Muscle of leg (tissue), 3 donors: ENCODE measurements at regions not wholly inside any gene's neighbourhood (a gene's known extent, or its start where the extent isn't known, plus 50 kb on each side); places are given as distances from the start of the nearest gene placed in this dataset.

Source experiments
- DNase-seq: peaks from one replicate; pipeline ENCODE4 v3.0.0; 2013
- H3K27ac ChIP-seq: one replicate; pipeline ENCODE4 v1.5.1; 2013; ENCODE audit warnings: mild to moderate bottlenecking, low read length, control low read depth
- H3K27me3 ChIP-seq: one replicate; pipeline ENCODE4 v1.6.1; 2013; ENCODE audit warnings: low read length; ENCODE audit not compliant: control insufficient read depth, insufficient read depth
- H3K36me3 ChIP-seq: one replicate; pipeline ENCODE4 v1.6.1; 2013; ENCODE audit warnings: low read length; ENCODE audit not compliant: control insufficient read depth, insufficient read depth
- H3K4me1 ChIP-seq: one replicate; pipeline ENCODE4 v1.6.1; 2013; ENCODE audit warnings: low read length; ENCODE audit not compliant: control insufficient read depth, insufficient read depth
- H3K4me3 ChIP-seq: one replicate; pipeline ENCODE4 v1.5.1; 2013; ENCODE audit warnings: low read length, control low read depth
- H3K9me3 ChIP-seq: replicated peaks from 2 replicates; pipeline ENCODE4 v1.6.1; 2013; ENCODE audit warnings: low read depth, low read length; ENCODE audit not compliant: control insufficient read depth
- WGBS: methylation state at CpG from one replicate; pipeline ENCODE4 v1.1.5; 2013; ENCODE audit warnings: missing lambda C conversion rate; ENCODE audit not compliant: insufficient coverage; 5-methylcytosine and 5-hydroxymethylcytosine counted together

DNA sequence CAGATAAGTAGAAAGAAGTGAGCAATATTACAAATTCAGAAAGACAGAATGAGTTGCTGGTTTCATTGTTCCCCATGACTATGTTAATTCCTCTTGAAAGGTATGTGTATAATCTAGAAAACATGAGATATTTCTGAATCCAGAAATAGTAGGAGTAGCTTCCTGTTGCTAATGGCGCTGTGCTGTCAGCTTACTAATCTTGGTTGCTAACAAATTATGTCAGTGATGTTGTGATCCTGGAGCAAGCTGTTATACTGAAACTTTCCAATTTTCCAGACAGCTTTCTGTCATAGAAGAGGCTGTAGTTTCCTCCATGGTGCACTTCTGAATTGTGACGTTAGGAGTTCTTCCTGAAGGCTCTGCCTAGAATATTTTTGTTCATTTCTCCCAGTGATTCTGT, 372.3 kb downstream of the USP25 start:
- Histone ChIP-seq H3K27me3 (no peaks in the 10 kb centered on the region), H3K9me3 (peaks cover 2% of the 10 kb centered on the region), H3K4me1 (no peaks in the 10 kb centered on the region), H3K27ac (no peak overlapping the region), H3K4me3 (no peak overlapping the region), H3K36me3 (no peaks in the 10 kb centered on the region)
- no peak for DNase-seq
- WGBS, result no CpG with 5 or more reads among the region's 2 CpGs

DNA sequence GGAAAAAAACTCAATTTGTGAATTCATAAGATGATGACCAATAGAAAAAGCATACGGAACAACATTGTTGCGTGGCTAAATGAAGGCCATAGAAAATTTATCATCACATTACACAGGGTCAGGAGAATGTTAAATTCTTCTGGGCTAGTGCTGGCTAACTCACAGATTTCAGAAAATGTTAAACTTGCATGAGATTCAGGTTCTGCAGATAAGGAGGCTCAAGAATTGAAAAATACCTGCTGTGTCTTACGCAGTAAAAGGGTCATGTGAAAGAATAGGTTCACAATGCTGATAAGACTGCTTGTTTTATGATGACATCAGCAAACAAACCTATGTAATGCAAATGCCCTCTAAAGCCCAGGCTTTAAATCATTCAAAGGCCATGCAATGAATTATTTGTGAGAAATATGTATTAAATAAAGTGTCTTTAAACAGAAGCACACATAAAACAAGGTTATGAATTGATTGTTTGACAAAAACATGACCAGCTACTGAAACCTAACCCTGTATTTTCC, 378.8 kb downstream of the USP25 start:
- Histone ChIP-seq H3K27ac (no peak overlapping the region), H3K4me1 (no peaks in the 10 kb centered on the region), H3K27me3 (no peaks in the 10 kb centered on the region), H3K4me3 (no peak overlapping the region), H3K9me3 (peaks cover 2% of the 10 kb centered on the region), H3K36me3 (no peaks in the 10 kb centered on the region)
- WGBS, result 80% methylated on average over 1 of the region's 3 CpGs
- DNase-seq, result no peak

DNA sequence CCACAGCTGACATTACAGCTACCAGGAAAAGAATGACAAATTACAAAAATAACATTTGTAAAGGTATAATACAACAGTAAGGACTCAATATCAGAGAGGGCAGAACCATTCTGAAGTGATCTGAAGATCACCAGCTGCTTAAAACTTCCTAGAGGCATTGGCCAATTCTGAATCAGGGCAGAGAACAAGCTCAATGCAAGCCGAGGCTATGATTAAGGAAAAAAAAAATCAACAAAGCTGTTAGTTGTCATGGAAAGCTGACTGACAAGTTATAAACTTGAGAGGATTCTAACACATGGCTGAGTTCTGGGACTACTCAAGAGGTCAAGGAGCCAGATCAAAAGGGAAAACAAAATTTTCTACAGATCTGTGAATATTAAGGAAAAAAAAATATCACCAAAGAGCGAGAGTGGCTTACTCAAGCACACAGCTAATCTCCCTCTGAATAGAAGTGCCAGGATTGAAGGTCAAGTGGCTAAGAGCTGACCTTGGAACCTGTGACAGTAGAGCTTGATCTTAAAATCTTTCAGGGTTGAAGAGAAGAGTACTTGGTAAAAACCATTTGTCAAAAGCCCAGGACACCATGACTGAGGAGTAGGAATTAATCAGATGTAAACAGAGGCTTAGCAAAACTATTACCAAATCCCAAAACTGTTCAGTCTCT, 383.4 kb downstream of the USP25 start:
- H3K9me3 ChIP-seq, result peaks cover 2% of the 10 kb centered on the region
- WGBS, result 70% methylated on average over 1 of the region's 2 CpGs
- H3K27ac ChIP-seq, result no peak overlapping the region
- no peak overlapping the region for H3K4me3 ChIP-seq
- no peak for DNase-seq
- H3K27me3 ChIP-seq, result no peaks in the 10 kb centered on the region
- H3K36me3 ChIP-seq, result no peaks in the 10 kb centered on the region
- H3K4me1 ChIP-seq, result no peaks in the 10 kb centered on the region

DNA sequence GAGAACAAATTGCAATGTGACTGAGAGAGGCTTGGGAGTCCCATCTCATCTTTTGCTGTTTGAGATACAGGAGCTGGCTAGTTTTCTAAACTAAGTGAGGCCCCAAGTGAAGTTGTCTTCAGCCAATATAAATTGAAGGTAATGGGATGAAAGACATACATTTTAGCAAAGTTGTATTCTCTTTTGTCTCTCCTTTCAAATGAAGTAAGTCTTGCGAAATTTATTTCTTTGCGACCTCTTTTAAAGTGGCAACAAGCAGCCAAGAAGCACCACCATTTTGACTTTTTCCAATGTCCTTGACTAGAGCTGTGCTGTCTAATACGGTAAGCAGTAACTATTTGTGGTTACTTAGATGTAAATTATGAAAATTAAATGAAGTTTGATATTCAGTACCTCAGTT, 385.7 kb downstream of the USP25 start:
- H3K9me3 ChIP-seq, result peaks cover 2% of the 10 kb centered on the region
- 92% methylated on average over 2 of the region's 3 CpGs for WGBS
- H3K4me3 ChIP-seq, result no peak overlapping the region
- no peaks in the 10 kb centered on the region for H3K4me1 ChIP-seq
- H3K36me3 ChIP-seq, result no peaks in the 10 kb centered on the region
- no peak for DNase-seq
- no peak overlapping the region for H3K27ac ChIP-seq
- H3K27me3 ChIP-seq, result no peaks in the 10 kb centered on the region

DNA sequence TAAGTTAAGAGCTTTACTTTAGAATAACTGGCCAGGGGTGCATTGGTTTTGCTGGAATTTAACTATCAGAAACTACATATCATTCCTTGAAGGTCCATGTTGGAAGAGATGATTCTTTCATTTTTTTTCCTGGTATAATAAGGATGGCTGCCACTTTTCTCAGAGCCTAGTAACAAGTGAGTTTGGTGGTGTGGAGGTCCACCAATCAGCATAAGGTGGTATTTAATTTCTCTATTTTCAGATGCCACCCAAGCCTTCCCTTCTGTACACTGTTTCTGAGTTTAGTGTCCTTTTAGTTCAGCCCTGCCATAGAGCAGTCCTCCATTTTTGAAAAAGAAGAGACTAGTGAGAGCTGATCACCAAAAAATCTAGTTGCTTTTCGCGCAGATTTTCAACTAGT, 386.3 kb downstream of the USP25 start:
- Histone ChIP-seq H3K9me3 (peaks cover 2% of the 10 kb centered on the region), H3K4me1 (no peaks in the 10 kb centered on the region), H3K36me3 (no peaks in the 10 kb centered on the region), H3K4me3 (no peak overlapping the region), H3K27ac (no peak overlapping the region), H3K27me3 (no peaks in the 10 kb centered on the region)
- WGBS, result no CpG with 5 or more reads among the region's 2 CpGs
- no peak for DNase-seq

DNA sequence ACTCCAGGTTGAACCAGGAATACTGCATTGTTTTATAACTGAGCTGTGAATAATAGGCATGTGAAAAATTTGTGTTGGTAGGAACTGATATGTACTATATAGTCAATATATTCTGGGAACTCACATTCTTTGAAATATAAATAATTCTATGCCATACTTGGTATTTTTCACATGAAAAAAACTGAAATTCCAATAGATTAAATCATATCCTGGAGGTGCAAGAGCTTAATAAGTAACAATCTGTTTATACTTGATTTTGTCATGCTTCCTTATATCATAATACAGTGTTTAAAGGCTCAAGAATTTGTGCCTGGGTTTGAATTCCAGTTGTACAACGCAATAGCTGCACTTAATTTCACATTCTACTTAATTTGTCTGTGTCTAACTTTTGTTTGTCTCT, 387.0 kb downstream of the USP25 start:
- H3K27ac ChIP-seq, result peak overlapping the region; percentile 83
- no peak overlapping the region for H3K4me3 ChIP-seq
- peaks cover 2% of the 10 kb centered on the region for H3K9me3 ChIP-seq
- no peaks in the 10 kb centered on the region for H3K27me3 ChIP-seq
- DNase-seq, result peak; percentile 34
- WGBS, result no CpG with 5 or more reads among the region's 1 CpG
- H3K36me3 ChIP-seq, result no peaks in the 10 kb centered on the region
- no peaks in the 10 kb centered on the region for H3K4me1 ChIP-seq

DNA sequence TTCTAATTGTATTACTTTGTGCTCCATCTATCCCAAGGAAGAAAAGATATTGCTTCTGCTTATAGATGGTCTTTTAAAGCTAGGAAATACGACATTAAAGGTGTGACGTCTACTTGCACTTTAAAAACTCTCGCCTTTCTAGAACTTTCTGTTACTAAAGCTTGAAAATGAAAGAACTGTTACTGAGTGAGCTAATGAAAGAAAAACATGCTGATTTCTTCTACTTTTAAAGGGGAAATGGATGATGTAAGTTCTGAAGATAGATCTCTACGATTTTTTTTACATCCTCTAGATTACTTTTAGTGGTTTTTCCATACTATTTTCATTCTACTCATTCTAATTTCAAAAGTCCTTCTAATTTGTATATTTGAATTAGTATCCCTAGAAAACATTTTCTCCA, 387.5 kb downstream of the USP25 start:
- WGBS, result no CpG with 5 or more reads among the region's 4 CpGs
- Histone ChIP-seq H3K27me3 (no peaks in the 10 kb centered on the region), H3K4me3 (no peak overlapping the region), H3K9me3 (peaks cover 2% of the 10 kb centered on the region), H3K36me3 (no peaks in the 10 kb centered on the region), H3K27ac (peak overlapping the region; percentile 83), H3K4me1 (no peaks in the 10 kb centered on the region)
- DNase-seq, result peak; percentile 55

DNA sequence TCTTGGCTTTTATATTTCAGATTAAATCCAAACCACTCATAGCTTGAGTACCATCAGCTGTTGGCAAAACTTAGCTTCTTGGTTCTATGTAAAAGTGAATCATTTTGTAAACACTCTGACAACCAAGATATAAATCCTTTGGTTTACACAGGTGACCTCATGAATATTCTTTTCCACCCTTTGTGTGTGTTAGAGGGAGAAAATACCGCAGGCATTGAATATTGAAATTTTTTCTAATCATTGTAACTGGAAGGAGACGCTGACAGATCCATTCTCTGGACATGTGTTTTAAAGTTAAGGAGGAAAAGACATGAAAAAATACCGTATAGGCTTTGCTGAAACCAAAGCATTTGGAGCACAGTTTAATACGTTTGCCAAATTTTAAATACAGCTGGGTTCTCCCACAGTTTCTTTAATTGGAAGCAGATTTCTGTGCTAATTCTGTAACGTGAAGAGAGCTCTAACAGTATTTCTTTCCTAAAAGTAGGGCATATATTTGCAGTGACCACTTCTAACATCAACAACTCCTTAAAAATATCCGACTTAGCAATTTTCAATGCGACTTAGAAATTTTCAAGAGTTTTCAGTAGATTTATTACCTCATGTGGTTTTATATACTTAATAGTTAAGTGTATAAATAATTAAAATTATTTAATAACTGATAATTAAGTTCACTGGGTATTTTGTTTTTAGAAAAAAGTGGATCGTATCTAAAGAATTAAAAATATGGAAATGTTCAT, 388.2 kb downstream of the USP25 start:
- Histone ChIP-seq H3K4me3 (no peak overlapping the region), H3K27ac (peak overlapping the region; percentile 83)
- DNase-seq, result peak; percentile 95

DNA sequence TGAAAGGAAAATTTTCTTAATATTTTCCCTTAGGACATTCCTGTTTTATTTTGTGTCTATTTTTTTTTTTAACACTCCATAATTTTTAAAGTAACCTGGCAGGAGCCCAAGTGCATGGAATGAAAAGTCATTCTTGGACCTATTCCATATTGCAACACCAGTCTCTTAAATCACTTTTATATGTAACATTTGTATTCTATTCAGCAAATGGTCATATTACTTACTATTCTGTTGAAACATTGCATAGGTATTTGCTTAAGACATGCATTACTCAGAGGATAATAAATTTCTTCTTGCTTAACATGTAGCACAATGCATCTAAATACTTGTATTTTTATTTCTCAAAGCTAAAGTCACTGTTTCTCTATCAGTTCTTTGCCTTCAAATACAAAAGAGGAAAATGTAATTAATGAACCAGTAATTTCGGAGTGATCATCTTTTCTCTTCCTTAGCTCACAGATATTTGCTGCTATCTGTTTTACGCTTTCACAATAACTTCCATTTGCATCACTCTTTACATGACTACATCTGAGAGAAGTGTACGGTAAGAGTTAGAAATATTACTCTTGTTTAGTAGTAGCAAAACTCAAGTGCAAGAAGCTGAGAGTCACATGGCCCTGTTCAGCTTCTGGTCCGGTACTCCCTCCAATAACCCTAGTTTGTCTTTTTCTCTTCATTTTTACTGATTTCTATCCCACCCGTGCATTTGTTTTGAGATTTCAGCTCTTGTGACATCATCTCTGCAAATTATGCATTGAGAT, 394.8 kb downstream of the USP25 start:
- no CpG with 5 or more reads among the region's 5 CpGs for WGBS
- Histone ChIP-seq H3K4me3 (no peak overlapping the region), H3K9me3 (peaks cover 3% of the 10 kb centered on the region), H3K36me3 (no peaks in the 10 kb centered on the region), H3K27ac (peak overlapping the region; percentile 52), H3K27me3 (no peaks in the 10 kb centered on the region), H3K4me1 (no peaks in the 10 kb centered on the region)
- DNase-seq, result peak; percentile 82

More for the DNA sequence above, 388.2 kb downstream of the USP25 start:
- Histone ChIP-seq H3K27me3 (no peaks in the 10 kb centered on the region), H3K9me3 (peaks cover 3% of the 10 kb centered on the region), H3K4me1 (no peaks in the 10 kb centered on the region), H3K36me3 (no peaks in the 10 kb centered on the region)
- no CpG with 5 or more reads among the region's 8 CpGs for WGBS

DNA sequence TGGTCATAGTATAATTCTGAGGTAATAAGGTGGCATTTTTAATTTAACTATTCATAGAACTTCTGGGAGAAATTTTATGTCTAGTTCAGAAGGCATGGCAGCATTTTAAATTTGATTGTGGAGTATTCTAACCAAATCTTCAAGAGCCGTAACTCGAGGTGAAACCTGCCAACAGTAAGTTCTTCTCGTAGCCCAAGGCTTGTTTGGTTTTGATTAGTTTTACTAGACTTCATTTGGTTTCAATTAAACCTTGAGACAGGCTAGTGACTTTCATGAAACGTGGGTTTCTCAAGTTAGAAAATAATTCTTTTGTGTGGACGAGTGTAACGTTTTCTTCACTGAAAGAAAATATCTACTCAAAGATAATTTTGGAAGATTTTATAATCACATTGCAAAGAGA, 395.5 kb downstream of the USP25 start:
- no CpG with 5 or more reads among the region's 6 CpGs for WGBS
- Histone ChIP-seq H3K27ac (peak overlapping the region; percentile 52), H3K9me3 (peaks cover 3% of the 10 kb centered on the region), H3K27me3 (no peaks in the 10 kb centered on the region), H3K36me3 (no peaks in the 10 kb centered on the region), H3K4me3 (no peak overlapping the region), H3K4me1 (no peaks in the 10 kb centered on the region)
- DNase-seq, result peak; percentile 22
